ENCODE measurements at regions not wholly inside any gene's neighbourhood (a gene's known extent, or its start where the extent isn't known, plus 50 kb on each side); places are given as distances from the start of the nearest gene placed in this dataset.

DNA sequence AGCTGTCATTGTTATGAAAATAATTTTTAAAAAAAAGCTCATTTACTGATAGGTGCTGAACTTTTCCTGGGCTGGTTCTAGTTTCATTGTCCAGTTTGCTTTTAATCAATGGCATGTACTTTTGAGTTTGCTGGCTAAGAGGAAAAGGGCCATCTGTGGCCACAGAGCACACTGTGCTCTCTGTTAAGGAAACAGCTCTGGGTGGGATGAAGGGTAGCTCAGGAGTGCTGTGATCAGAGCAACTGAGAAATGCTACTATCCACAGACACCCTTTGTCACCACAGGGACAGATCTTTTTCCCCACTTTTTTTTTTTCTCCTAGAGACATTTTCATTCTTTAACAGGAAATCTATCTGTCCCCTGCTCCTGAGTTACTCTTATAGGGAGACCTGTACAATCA is 387.1 kb upstream of the PRICKLE1 start:
- no peak overlapping the region for H3K27ac Mint-ChIP-seq (ENCODE audit: unreplicated experiment)

DNA sequence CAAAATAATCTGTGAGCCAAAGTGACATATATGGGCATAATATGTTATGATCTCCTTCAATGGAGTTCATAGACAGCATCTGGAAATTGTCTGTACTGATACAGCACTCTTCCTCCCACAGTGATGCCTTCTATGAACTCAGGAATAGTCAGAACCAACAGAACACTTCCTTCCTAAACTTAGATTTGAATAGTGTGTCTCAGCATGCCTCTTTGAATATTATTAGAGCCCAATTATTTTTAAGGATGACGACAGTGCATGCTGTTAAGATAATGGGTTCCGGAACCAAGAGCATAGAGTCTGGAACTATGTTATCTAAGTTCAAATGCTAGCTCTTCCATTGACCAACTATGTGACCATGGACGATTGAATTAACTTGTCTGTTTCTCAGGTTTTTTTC is 386.6 kb upstream of the PRICKLE1 start:
- H3K27ac Mint-ChIP-seq (ENCODE audit: unreplicated experiment) = no peak overlapping the region
- H3K4me1 Mint-ChIP-seq (ENCODE audit: unreplicated experiment) = peaks cover 8% of the 10 kb centered on the region
- TF ChIP-seq, protein P1, sequence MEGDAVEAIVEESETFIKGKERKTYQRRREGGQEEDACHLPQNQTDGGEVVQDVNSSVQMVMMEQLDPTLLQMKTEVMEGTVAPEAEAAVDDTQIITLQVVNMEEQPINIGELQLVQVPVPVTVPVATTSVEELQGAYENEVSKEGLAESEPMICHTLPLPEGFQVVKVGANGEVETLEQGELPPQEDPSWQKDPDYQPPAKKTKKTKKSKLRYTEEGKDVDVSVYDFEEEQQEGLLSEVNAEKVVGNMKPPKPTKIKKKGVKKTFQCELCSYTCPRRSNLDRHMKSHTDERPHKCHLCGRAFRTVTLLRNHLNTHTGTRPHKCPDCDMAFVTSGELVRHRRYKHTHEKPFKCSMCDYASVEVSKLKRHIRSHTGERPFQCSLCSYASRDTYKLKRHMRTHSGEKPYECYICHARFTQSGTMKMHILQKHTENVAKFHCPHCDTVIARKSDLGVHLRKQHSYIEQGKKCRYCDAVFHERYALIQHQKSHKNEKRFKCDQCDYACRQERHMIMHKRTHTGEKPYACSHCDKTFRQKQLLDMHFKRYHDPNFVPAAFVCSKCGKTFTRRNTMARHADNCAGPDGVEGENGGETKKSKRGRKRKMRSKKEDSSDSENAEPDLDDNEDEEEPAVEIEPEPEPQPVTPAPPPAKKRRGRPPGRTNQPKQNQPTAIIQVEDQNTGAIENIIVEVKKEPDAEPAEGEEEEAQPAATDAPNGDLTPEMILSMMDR (IDR thresholded peaks at IDR 0.05) = no peak
- H3K27me3 Mint-ChIP-seq (ENCODE audit: unreplicated experiment) = no peaks in the 10 kb centered on the region
- no peak overlapping the region for H3K4me3 Mint-ChIP-seq (ENCODE audit: unreplicated experiment)
- peaks cover 1% of the 10 kb centered on the region for H3K36me3 Mint-ChIP-seq (ENCODE audit: unreplicated experiment)
- no peaks in the 10 kb centered on the region for H3K9me3 Mint-ChIP-seq (ENCODE audit: unreplicated experiment)
- DNase-seq (ENCODE audit: extremely low spot score, unreplicated experiment) = no peak

More for the DNA sequence above, 387.1 kb upstream of the PRICKLE1 start:
- Mint-ChIP-seq H3K4me3 (ENCODE audit: unreplicated experiment) (no peak overlapping the region), H3K27me3 (ENCODE audit: unreplicated experiment) (no peaks in the 10 kb centered on the region), H3K9me3 (ENCODE audit: unreplicated experiment) (no peaks in the 10 kb centered on the region), H3K4me1 (ENCODE audit: unreplicated experiment) (peaks cover 8% of the 10 kb centered on the region), H3K36me3 (ENCODE audit: unreplicated experiment) (peaks cover 1% of the 10 kb centered on the region)
- TF ChIP-seq, protein P1 (IDR thresholded peaks at IDR 0.05) = no peak
- DNase-seq (ENCODE audit: extremely low spot score, unreplicated experiment) = no peak

DNA sequence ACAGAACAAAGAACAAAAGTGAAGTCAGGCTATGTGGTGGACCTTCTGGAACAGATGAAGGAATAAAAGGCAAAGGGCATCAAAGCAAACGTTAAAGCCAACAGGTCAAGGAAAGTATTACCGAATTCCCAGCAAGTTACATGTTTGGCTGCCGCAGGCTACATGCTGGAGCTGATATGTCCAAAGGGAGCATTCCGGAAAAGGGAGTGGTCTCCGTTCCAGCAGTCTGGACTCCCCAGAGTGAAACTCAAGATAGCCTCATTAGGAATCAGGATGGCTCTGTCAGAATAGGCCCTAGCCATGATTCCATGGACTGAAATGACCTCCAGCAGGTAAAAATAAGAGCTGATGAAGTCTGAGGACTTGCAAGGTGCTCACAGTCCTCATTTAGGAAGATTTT is 379.8 kb upstream of the PRICKLE1 start:
- TF ChIP-seq, protein P1 (IDR thresholded peaks at IDR 0.05) = no peak
- no peak overlapping the region for H3K27ac Mint-ChIP-seq (ENCODE audit: unreplicated experiment)
- no peaks in the 10 kb centered on the region for H3K36me3 Mint-ChIP-seq (ENCODE audit: unreplicated experiment)
- H3K9me3 Mint-ChIP-seq (ENCODE audit: unreplicated experiment) = no peaks in the 10 kb centered on the region
- peaks cover 15% of the 10 kb centered on the region for H3K4me1 Mint-ChIP-seq (ENCODE audit: unreplicated experiment)
- H3K27me3 Mint-ChIP-seq (ENCODE audit: unreplicated experiment) = no peaks in the 10 kb centered on the region
- H3K4me3 Mint-ChIP-seq (ENCODE audit: unreplicated experiment) = no peak overlapping the region
- DNase-seq (ENCODE audit: extremely low spot score, unreplicated experiment) = no peak

DNA sequence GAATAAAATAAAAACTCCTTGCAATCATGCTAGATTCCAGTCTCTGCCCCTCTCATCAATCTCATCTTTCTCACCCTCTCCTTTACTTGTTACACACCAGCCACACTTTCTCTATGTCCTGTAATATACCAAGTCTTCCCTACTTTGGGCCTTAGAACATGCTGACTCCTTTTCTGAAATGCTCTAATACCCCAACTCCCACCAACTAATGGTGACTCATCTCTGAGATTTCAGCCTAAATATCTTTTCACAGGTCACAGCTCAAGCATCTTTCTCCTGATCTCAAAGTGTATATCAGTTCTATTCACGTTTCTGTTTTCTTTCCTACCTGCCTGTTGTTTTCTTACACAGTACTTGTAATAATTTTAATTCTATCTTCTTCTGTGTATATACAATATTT is 378.9 kb upstream of the PRICKLE1 start:
- Mint-ChIP-seq H3K4me1 (ENCODE audit: unreplicated experiment) (peaks cover 13% of the 10 kb centered on the region), H3K27me3 (ENCODE audit: unreplicated experiment) (no peaks in the 10 kb centered on the region), H3K4me3 (ENCODE audit: unreplicated experiment) (no peak overlapping the region), H3K36me3 (ENCODE audit: unreplicated experiment) (no peaks in the 10 kb centered on the region), H3K9me3 (ENCODE audit: unreplicated experiment) (no peaks in the 10 kb centered on the region), H3K27ac (ENCODE audit: unreplicated experiment) (no peak overlapping the region)
- no peak for DNase-seq (ENCODE audit: extremely low spot score, unreplicated experiment)
- TF ChIP-seq, protein P1 (IDR thresholded peaks at IDR 0.05) = no peak

DNA sequence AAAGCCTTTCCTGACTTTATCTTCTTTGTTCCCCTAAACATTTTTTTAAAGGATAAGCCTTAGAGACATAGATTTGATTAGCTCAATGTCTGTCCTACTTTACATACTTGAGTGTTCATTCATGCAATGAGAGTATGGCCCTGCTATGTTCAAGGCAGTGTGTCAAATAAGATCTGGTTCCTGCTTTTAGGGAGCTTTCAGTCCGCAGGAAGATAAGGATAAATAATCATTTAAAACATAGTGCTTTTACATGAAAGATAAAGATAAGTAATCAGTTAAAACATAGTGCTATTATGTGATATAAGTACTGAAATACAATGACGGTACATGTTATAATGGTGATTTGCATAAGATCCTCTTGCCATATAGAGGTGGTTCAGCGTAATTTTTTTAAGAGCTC is 378.3 kb upstream of the PRICKLE1 start:
- TF ChIP-seq, protein P1 (IDR thresholded peaks at IDR 0.05) = no peak
- Mint-ChIP-seq H3K9me3 (ENCODE audit: unreplicated experiment) (no peaks in the 10 kb centered on the region), H3K4me3 (ENCODE audit: unreplicated experiment) (no peak overlapping the region), H3K27ac (ENCODE audit: unreplicated experiment) (no peak overlapping the region), H3K4me1 (ENCODE audit: unreplicated experiment) (peaks cover 13% of the 10 kb centered on the region), H3K27me3 (ENCODE audit: unreplicated experiment) (no peaks in the 10 kb centered on the region), H3K36me3 (ENCODE audit: unreplicated experiment) (no peaks in the 10 kb centered on the region)
- DNase-seq (ENCODE audit: extremely low spot score, unreplicated experiment) = no peak

All from osteocyte (in vitro differentiated cells).